Fibroblast of pulmonary artery (primary cell): ENCODE measurements at regions not wholly inside any gene's neighbourhood (a gene's known extent, or its start where the extent isn't known, plus 50 kb on each side); places are given as distances from the start of the nearest gene placed in this dataset.

Experiments used
- DNase-seq: peaks from one replicate; pipeline ENCODE4 v3.0.0-alpha.2; 2010; ENCODE audit warnings: low read depth
- H3K4me3 ChIP-seq: replicated peaks from 2 replicates; pipeline ENCODE4 v1.5.1; 2011; ENCODE audit warnings: low read depth, mild to moderate bottlenecking, control low read depth, low read length, moderate library complexity
- TF ChIP-seq, protein P1 (sequence below): IDR thresholded peaks from 2 replicates; pipeline ENCODE4 v1.5.1; 2011; ENCODE audit warnings: mild to moderate bottlenecking, control low read depth, low read length, inconsistent platforms; ENCODE audit errors: missing control alignments

DNA sequence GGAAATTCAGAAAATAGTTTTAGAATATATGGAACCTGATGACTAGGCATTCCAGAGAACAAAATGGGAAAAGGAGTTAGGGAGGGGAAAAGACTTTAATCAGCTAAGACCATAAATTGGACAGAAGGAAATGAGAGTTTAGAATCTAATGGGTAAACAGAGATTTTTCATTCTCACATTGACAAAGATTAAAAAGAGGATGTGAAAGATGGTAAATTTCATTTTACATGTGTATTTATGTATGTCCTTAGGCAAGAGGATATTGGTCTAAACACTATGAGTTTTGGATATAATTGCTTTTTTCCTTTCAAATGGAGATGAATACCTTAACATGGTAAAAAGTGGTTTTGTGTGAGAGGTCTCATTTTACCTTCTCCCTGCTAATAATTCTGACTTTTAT is 1021.9 kb downstream of the NSUN3 start:
- H3K4me3 ChIP-seq = no peak overlapping the region
- TF ChIP-seq, protein P1, sequence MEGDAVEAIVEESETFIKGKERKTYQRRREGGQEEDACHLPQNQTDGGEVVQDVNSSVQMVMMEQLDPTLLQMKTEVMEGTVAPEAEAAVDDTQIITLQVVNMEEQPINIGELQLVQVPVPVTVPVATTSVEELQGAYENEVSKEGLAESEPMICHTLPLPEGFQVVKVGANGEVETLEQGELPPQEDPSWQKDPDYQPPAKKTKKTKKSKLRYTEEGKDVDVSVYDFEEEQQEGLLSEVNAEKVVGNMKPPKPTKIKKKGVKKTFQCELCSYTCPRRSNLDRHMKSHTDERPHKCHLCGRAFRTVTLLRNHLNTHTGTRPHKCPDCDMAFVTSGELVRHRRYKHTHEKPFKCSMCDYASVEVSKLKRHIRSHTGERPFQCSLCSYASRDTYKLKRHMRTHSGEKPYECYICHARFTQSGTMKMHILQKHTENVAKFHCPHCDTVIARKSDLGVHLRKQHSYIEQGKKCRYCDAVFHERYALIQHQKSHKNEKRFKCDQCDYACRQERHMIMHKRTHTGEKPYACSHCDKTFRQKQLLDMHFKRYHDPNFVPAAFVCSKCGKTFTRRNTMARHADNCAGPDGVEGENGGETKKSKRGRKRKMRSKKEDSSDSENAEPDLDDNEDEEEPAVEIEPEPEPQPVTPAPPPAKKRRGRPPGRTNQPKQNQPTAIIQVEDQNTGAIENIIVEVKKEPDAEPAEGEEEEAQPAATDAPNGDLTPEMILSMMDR = no peak
- no peak for DNase-seq

DNA sequence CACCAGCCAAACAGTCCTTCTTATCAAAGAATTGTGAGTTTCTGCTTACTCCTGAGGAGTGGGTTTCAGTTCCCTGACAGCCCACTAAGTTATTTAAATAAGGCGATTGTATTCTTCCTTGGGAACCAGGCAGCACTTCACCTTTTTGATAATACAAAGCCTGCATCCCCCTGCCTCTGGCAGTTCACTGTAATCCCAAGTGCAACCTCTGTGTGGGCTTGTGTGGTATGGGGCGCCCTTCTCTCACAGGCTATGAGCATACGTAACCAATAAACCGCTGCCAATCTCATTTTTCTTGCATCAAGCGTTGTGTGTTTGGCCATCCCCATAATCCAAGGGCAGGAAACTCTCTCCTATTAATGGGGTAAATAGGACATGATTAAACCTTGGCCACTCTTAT is 1025.6 kb downstream of the NSUN3 start:
- H3K4me3 ChIP-seq = no peak overlapping the region
- TF ChIP-seq, protein P1 = no peak
- DNase-seq = no peak

DNA sequence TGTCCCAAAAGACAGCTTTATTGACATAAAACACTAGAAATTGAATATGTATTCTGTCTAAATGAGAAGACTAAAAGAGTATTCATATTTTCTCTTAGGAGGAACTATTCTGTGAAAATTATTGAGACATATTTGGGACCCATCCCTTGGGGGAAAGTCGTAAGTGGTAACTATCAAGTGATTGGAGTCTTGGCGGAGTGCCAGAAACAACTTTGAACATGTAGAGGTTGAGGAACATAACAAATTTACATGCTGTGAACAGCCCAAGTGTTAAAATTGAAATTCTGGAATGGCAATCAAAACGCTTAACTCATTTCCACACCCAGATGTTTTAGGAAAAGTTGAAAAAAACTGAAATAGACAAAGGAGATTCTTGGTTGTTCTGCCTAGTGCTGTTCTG is 1034.6 kb downstream of the NSUN3 start:
- TF ChIP-seq, protein P1 = no peak
- DNase-seq = no peak
- H3K4me3 ChIP-seq = no peak overlapping the region

DNA sequence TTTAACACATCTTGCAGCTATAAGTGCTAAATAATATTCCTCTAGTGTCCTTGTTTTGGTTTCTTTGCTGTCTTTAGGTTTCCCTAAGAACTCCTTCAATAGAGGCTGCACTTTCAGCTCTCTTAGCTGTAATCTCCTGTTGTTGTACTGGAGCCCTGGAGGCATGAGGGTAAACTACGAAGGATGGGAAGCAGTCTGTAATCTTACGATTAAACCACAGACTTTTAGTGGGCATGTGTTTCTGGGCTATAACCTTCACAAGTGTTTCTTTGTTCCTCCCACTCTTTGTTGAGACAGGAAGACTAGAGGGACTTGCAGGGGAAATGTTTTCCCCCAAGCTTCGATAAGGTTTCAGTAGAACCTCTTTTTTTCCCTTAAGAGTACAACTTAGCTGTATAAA is 1058.1 kb downstream of the NSUN3 start:
- no peak overlapping the region for H3K4me3 ChIP-seq
- TF ChIP-seq, protein P1 = no peak
- DNase-seq = no peak

DNA sequence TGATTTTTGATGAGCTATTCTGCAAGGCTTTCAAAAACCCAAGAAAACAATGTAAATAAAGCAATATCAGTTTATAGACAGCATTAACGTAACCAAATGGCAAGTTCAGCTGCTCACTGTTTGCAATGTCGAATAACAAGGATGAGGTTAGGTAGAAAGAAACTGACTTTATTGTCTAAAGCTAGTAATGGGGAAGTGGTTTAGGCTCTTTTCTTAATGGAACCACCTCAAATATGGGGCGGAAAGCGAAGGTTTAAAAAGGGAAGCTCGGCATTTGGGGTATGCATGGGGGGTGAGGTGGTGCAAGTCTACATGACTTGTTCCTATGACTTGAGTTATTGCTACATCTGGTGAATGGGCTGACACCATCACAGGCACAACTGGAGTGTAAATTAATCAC is 1060.2 kb downstream of the NSUN3 start:
- DNase-seq = no peak
- TF ChIP-seq, protein P1 = no peak
- no peak overlapping the region for H3K4me3 ChIP-seq

DNA sequence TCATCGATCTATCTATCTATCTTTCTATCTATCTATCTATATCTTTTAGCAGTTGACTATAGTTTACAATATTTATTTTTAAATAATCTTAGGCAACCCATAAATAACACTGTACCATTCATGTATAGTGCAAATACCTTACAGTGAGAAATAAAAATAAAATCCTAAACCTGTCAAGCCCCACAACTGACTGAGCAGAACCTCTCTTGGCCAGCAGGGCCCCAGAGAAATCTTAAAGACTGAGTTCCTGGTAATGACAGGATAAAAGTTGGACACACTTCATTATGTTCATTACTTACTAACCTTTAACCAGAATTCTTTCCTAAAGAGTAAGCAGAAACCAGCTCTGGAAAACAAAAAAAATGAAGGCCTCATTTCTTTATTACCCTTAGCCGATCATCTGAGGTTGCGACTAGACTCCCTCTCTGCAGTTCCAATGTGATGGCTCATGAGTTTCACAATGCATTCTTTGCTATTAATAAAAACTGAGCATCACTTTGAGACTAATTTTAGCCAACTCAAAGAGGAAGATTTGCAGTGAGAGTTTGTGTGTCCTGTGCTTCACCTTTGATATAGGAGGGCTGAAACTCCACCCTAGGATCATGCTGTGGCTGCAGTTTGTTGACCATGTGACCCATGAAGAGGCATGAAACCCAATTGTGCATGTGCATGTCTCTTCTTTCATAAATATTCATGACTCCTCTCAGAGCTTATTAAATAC is 1072.0 kb downstream of the NSUN3 start:
- TF ChIP-seq, protein P1 = no peak
- no peak for DNase-seq
- no peak overlapping the region for H3K4me3 ChIP-seq

DNA sequence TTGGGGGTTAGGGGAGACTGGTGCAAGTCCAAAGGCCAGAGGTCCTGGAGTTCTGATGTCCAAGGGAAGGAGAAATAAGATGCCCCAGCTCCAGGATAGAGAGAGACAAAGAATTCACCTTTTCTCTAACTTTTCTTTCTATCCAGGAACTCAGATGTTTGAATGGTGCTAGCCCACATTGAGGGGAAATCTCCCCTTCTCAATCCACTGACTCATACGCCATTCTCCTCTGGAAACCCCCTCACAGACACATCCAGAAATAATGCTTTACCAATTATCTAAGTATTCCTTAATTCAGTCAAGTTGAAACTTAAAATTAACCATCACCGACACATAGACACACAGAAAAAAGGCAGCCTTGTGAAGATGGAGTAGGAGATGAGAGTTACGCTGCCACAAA is 1085.2 kb downstream of the NSUN3 start:
- TF ChIP-seq, protein P1 = no peak
- no peak overlapping the region for H3K4me3 ChIP-seq
- no peak for DNase-seq
